ENCODE measurements at regions not wholly inside any gene's neighbourhood (a gene's known extent, or its start where the extent isn't known, plus 50 kb on each side); places are given as distances from the start of the nearest gene placed in this dataset.

- DNase-seq: peak; percentile 30
These were observed 93.4 kb upstream of the KCNK1 start for GRCh38 chr1:233520261-233521191.

DNA sequence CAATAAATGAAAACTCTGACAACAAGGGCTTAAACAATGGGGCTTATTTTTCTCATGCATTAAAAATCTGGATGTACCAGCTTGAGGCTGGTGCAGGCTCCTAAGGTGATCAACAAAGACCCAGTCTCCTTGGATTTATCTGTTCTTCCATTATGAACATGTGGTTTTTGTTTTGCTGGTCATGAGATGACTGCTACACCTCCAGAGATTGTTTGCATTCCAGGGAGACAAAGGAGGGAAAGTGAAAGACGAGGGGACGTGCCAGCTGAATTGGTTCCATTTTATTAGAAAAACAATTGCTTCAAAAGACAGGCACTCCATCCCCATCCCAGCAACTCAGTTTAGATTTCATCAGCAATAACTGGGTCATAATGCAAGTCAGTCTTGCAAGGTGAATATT, 90.9 kb upstream of the KCNK1 start:
- DNase-seq: no peak

GRCh38 chr1:233527818-233528217, 86.1 kb upstream of the KCNK1 start:
- no peak for DNase-seq

DNA sequence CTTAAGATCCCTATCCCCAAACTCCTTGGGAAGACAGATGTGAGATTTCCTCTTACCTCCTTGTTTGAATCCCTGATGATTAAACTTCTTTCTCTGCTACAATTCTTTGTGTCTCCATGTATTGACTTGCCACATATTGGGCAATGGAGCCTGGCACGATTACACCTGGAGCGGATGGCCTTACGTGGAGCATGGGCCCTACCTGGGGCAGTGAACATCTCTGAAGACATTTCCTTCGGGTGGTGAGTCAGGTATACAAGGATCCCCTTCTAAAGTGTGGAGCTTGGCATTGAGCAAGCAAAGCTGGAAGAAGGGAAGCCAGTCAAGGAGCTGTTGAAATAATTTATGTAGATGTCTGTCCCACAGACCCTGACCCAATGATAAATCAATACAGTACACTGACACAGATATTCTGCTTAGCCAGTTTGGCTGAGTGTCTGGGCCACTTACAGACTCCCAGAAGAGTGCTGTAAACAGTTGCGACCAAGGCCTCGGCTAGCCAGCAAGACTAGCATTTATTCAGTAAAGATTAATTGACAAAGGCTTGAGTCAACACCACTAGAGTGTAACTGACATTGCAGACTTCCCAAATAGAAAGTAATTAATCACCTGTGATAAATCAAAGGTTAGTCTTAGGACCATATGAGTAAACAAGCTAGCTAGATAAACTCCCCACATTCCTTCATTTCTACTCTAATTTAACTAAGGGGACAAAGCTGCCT, 83.1 kb upstream of the KCNK1 start:
- DNase-seq: no peak

- no peak for DNase-seq
These were observed 73.1 kb upstream of the KCNK1 start for GRCh38 chr1:233540816-233541215.

GRCh38 chr1:233543338-233544255, 70.3 kb upstream of the KCNK1 start:
- peak; percentile 96 for DNase-seq

DNA sequence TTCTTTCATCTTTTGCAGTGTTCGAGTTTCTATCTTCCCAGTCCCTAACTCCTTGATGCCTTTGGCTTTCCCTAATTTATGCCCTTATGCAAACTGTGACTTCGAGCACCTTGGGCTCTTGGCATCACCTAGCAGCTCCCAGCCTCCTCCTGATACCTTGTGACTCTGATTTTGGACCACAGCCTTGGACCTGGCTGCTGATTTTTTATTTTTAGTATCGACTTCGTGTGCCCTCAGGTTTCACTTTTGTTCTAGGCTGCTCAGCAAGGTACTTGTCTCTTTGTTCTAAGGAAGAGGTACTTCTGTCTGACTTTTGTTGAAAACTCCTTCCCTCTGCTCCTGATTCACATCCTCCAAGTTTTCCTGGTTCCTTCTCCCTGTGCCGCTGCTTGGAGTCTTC, 69.6 kb upstream of the KCNK1 start:
- DNase-seq: no peak

DNA sequence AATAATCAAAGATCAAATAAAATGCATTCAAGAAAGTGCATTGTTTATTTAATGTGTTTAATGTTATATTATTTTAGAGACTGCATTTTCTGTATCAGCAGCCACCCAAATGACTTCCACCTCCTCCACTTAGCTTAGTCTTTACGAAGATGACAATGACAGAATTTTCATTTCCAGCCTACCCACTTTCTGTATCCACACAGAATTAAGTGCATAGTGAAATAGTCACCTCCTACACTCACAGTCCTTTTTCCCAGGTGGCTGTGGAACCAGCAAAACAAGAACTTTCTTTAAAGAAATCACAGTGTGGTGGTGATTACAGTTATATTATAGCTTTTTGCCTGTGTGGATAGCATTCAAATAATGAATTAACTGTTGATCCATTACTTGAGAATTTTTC, 66.2 kb upstream of the KCNK1 start:
- DNase-seq: no peak

DNA sequence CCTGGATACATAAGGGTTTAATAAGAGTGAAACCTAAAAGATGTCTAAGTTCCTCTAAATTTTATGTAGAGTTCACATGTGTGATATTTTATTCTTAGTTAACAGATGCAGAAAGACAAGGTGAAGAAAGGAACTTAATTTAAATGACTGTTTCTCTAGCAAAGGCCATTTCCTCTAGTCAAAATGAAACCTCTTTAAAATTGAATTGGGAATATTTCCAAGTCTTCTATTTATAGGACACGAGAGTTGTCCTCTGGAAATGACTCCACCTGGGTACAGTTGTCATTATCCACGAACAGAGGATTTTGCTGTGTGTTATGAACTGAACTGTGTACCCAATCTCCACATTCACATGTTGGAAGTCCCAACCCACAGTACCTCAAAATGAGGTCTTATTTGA, 64.5 kb upstream of the KCNK1 start:
- no peak for DNase-seq

DNA sequence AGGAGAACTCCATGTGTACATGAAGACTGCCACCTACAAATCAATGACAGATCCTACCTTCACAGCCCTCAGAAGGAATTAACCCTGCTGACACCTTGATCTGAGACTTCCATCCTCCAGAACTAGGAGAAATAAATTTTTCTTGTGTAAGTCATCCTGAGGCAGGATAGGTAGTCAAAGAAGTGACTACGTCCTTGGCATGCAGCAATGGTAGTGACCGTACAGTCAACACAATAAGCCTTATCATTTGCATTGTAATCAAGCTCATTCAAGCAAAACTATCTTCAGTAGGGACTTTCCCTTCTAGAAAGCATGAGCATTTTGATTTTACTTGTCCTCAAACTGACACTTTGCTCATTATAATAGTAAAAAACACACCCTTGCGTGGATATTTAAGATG, 64.0 kb upstream of the KCNK1 start:
- no peak for DNase-seq

DNA sequence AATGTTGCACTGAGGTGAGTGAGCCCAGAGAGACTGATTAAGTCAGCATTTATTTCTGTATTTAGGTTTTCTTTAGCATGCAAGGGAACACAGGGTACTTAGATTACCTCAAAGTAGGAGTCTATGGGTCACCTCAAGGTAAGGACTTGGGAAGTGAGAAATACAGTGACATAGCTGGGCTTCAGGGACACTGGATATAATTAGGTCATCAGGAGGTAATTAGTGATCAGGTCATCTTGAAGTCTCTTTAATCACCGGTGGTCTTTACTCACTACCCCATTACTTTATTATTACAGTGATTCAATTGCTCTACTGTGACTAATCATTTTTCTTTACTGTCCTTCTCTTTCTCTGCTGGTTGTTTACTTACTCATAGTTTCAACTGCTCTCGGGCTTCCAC, 59.9 kb upstream of the KCNK1 start:
- peak; percentile 4 for DNase-seq

DNA sequence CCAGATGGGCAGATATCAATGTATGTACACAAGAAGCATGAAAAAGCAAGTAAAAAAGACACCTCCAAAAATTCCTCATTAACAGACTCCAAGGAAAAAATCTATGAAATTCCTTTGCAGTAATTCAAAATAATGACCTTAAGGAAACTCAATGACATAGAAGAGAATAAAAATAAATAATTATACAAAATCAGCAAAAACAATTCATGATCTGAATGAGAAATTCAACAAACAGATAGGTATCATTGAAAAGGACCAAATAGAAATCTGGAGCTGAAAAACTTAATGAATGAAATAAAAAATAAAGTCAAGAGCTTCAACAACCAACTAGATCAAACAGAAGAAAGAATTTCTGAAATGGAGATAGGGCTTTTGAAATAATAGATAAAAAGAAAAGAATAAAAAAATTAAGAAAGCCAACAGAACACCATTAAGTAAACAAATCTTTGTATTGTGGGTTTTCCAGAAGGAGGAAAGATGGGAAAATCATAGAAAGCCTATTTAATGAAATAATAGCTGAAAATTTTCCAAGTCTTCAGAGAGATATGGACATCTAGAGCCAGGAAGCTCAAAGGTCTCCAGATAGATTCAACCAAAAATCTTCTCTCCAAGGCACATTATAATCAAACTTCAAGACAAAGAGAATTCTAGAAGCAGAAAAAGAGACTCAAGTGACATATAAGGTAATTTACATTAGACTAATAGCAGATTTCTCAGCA, 52.0 kb upstream of the KCNK1 start:
- DNase-seq: no peak

Data from fibroblast of skin of right quadriceps (primary cell).